Ishikawa (cell line): ENCODE measurements at regions not wholly inside any gene's neighbourhood (a gene's known extent, or its start where the extent isn't known, plus 50 kb on each side); places are given as distances from the start of the nearest gene placed in this dataset.

Source experiments
- MAX ChIP-seq: IDR thresholded peaks from 2 replicates; pipeline ENCODE4 v1.6.1; 2012
- REST ChIP-seq: IDR thresholded peaks from 2 replicates; pipeline ENCODE4 v1.6.1; 2012; ENCODE audit warnings: low read depth, mild to moderate bottlenecking
- TAF1 ChIP-seq: IDR thresholded peaks from 2 replicates; pipeline ENCODE4 v1.6.1; 2012; ENCODE audit warnings: low read depth, mild to moderate bottlenecking
- YY1 ChIP-seq: IDR thresholded peaks from 2 replicates; pipeline ENCODE4 v1.6.1; 2012; ENCODE audit warnings: low read depth

DNA sequence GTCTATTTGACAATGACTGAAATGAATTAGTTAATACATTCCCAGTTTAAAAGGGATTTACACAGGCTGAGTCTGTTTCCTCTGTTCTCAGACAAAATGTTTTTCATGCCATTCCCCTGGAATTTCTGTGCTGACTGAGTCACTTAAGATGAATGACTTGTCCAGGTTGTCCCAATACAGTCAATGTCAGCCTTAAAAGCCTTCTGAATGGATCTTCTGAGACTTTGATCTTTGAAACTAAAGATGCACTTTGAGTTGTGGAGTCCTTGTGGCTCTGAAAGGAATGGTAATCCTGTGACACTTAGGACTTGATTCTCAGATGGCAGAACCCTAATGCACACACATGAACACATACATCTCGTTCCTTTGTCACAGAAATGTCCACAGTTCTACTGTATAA, 622.2 kb upstream of the GRID2 start:
- TF ChIP-seq YY1 = no peak
- no peak for TF ChIP-seq MAX
- no peak for TF ChIP-seq TAF1
- TF ChIP-seq REST = no peak
